GM12864 (cell line): ENCODE measurements at regions not wholly inside any gene's neighbourhood (a gene's known extent, or its start where the extent isn't known, plus 50 kb on each side); places are given as distances from the start of the nearest gene placed in this dataset.
"Not testable (repeated sequence)": the region's sequence is repeated elsewhere in the genome, so short reads cannot be mapped to it uniquely, and the experiment has no call there.

Source experiments
- DNase-seq: peaks from one replicate; pipeline ENCODE4 v3.0.0-alpha.2; 2011; ENCODE audit warnings: low read depth
- H3K4me3 ChIP-seq: 2 replicates; pipeline ENCODE4 v1.5.1; 2011; ENCODE audit warnings: mild to moderate bottlenecking, low read depth, low read length, control low read depth
- CTCF ChIP-seq: IDR thresholded peaks from 2 replicates; pipeline ENCODE4 v1.5.1; 2011; ENCODE audit warnings: low read depth, mild to moderate bottlenecking, moderate library complexity, low read length, control low read depth, inconsistent platforms; ENCODE audit errors: missing control alignments

- DNase-seq: no peak
- TF ChIP-seq CTCF: no peak
- no peak overlapping the region for H3K4me3 ChIP-seq
Observed at GRCh38 chr5:42944989-42945388, 95.1 kb downstream of the ANXA2R start.

GRCh38 chr5:42943931-42944631 lies 96.0 kb downstream of the ANXA2R start:
- no peak for DNase-seq
- no peak for TF ChIP-seq CTCF
- no peak overlapping the region for H3K4me3 ChIP-seq

DNA sequence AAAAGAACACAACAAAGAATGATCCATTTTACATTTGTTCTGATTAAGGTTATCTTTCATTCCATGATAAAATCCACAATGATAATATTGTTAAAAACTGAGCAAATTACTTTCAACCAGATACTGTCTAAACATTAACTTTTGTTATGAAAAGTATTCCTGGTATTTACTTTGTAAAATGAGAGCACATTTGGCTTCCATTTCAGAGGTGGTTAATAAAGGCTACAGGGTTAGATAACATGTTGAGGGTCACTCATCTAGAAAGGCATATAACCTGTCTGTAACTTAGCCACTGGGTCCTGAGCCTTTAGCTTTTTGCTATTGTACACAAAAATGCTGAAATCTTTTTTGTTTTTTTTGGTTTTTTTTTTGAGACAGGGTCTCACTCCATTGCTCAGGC lies 99.3 kb downstream of the ANXA2R start:
- TF ChIP-seq CTCF: no peak
- DNase-seq: no peak
- H3K4me3 ChIP-seq: no peak overlapping the region

DNA sequence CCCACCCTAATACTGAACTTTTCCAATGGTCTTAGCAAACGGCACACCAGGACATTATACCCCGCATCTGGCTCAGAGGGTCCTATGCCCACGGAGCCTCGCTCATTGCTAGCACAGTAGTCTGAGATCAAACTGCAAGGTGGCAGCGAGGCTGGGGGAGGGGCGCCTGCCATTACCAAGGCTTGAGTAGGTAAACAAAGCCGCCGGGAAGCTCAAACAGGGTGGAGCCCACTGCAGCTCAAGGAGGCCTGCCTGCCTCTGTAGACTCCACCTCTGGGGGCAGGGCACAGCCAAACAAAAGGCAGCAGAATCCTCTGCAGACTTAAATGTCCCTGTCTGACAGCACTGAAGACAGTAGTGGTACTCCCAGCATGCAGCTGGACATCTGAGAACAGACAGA lies 108.1 kb downstream of the ANXA2R start:
- not testable (repeated sequence) for DNase-seq

DNA sequence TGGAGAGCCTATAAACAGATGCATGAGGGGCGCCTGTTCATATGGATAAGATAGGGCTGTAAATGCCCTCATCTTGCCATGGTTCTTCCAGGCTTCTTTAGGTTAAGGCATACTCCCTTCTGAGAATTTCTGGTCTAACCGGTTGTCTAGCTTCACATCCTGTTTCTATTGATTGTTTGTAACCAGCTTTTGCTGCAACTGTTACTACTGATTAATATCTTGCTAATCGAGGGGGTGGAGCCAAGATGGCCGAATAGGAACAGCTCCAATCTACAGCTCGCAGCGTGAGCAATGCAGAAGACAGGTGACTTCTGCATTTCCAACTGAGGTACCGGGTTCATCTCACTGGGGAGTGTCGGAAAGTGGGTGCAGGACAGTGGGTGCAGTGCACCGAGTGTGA lies 108.7 kb downstream of the ANXA2R start:
- not testable (repeated sequence) for H3K4me3 ChIP-seq, DNase-seq

More for the DNA sequence above, 108.1 kb downstream of the ANXA2R start:
- not testable (repeated sequence) for H3K4me3 ChIP-seq

GRCh38 chr5:42930934-42931333 lies 109.2 kb downstream of the ANXA2R start:
- no peak overlapping the region for H3K4me3 ChIP-seq
- TF ChIP-seq CTCF: no peak
- DNase-seq: no peak

DNA sequence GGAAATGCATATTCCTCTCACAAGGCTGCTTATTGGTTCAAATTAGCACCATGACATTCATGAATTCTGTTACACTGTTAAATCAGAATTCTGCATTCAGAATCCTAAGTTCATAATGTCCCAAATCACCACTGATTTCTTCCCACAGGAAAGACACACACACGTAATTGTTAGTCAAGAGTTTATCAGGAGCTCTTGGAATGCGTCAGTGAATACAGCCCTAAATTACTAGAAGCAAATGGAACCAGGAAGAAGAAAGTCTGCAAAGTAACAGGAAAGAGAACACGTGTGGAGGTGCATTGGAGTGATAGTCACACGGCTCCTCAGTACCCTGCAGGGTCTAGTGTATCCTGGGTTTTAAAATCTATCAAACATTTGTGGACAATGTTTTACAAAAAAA lies 110.2 kb downstream of the ANXA2R start:
- TF ChIP-seq CTCF: no peak
- DNase-seq: no peak
- no peak overlapping the region for H3K4me3 ChIP-seq

DNA sequence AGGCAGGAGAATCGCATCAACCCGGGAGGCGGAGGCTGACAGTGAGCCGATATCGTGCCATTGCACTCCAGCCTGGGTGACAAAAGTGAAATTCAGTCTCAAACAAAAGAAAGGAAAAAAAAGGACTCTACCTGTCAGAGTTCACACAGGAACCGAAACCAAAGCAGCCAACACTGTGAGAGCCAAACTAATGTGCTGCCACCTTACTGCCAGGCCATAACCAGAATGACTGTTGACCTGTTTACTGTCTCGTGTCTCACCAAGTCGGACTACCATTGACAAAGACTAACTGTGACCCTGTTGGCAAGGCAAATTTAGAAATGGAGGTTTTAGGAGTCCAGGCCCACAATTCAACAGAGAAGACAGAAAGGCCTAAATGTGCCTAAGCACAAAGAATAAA lies 112.4 kb downstream of the ANXA2R start:
- TF ChIP-seq CTCF: no peak
- no peak overlapping the region for H3K4me3 ChIP-seq
- DNase-seq: no peak
